ELR (cell line): ENCODE measurements at regions not wholly inside any gene's neighbourhood (a gene's known extent, or its start where the extent isn't known, plus 50 kb on each side); places are given as distances from the start of the nearest gene placed in this dataset.
A peak's percentile ranks its signal among the peaks of the same experiment; 100 is the strongest.

ENCODE experiments used
- DNase-seq: peaks from one replicate; pipeline ENCODE4 v3.0.0-alpha.2; 2015; ENCODE audit warnings: low read depth

- no peak for DNase-seq
These were observed 120.7 kb downstream of the TBXT start for GRCh38 chr6:166046982-166047381.

GRCh38 chr6:166046226-166046625, 121.4 kb downstream of the TBXT start:
- DNase-seq: peak; percentile 94

- DNase-seq: no peak
These were observed 121.8 kb downstream of the TBXT start for GRCh38 chr6:166045860-166046200.

GRCh38 chr6:166045173-166045859, 122.3 kb downstream of the TBXT start:
- peak; percentile 41 for DNase-seq

GRCh38 chr6:166041277-166041676, 126.4 kb downstream of the TBXT start:
- DNase-seq: no peak

GRCh38 chr6:166040292-166040691, 127.4 kb downstream of the TBXT start:
- DNase-seq: no peak

GRCh38 chr6:166036316-166037095, 131.1 kb downstream of the TBXT start:
- DNase-seq: peak; percentile 25

GRCh38 chr6:166032366-166033200, 135.1 kb downstream of the TBXT start:
- DNase-seq: peak; percentile 85

- DNase-seq: no peak
These were observed 136.4 kb downstream of the TBXT start for GRCh38 chr6:166031275-166031674.

GRCh38 chr6:166029506-166029905, 138.1 kb downstream of the TBXT start:
- peak; percentile 30 for DNase-seq

- DNase-seq: peak; percentile 45
These were observed 139.9 kb downstream of the TBXT start for GRCh38 chr6:166027761-166028160.

GRCh38 chr6:166026586-166027126, 141.0 kb downstream of the TBXT start:
- no peak for DNase-seq

GRCh38 chr6:166025149-166025898, 142.3 kb downstream of the TBXT start:
- peak; percentile 90 for DNase-seq

GRCh38 chr6:166024252-166024651, 143.4 kb downstream of the TBXT start:
- DNase-seq: no peak

- DNase-seq: no peak
These were observed 144.2 kb downstream of the TBXT start for GRCh38 chr6:166023273-166023989.

- DNase-seq: no peak
These were observed 146.2 kb downstream of the TBXT start for GRCh38 chr6:166021429-166021828.

- DNase-seq: no peak
These were observed 148.4 kb downstream of the TBXT start for GRCh38 chr6:166019214-166019613.

GRCh38 chr6:166017032-166017635, 150.5 kb downstream of the TBXT start:
- no peak for DNase-seq

- DNase-seq: no peak
These were observed 152.7 kb downstream of the TBXT start for GRCh38 chr6:166014966-166015365.

GRCh38 chr6:166010136-166010960, 157.3 kb downstream of the TBXT start:
- DNase-seq: no peak
